Tibial nerve (tissue), 4 donors: ENCODE measurements at regions not wholly inside any gene's neighbourhood (a gene's known extent, or its start where the extent isn't known, plus 50 kb on each side); places are given as distances from the start of the nearest gene placed in this dataset.

Source experiments
- CTCF ChIP-seq, 5 experiments: fragments of 200-600 bp in 3 of 5; fragments of 450-650 bp in 2 of 5; sonication (generic) in 3 of 5; IDR thresholded peaks; one replicate each; pipeline ENCODE4 v1.5.1; 2016 to 2019; ENCODE audit warnings: antibody characterized with exemption in 5 of 5, mild to moderate bottlenecking in 3 of 5, moderate library complexity in 2 of 5
- EP300 ChIP-seq, 2 donors: sonication (generic); formaldehyde crosslinking; IDR thresholded peaks; one replicate each; pipeline ENCODE4 v1.6.1; 2017; ENCODE audit warnings: antibody characterized with exemption in 2 of 2, mild to moderate bottlenecking in 1 of 2
- POLR2A ChIP-seq, 2 donors: fragments of 450-650 bp; IDR thresholded peaks; one replicate each; pipeline ENCODE4 v1.6.1; 2017; ENCODE audit warnings: antibody characterized with exemption in 2 of 2, mild to moderate bottlenecking in 2 of 2, moderate library complexity in 2 of 2

GRCh38 chr12:116358536-116358892 lies 81.0 kb upstream of the MED13L start:
- no peak for TF ChIP-seq CTCF (IDR thresholded peaks at IDR 0.05)
- TF ChIP-seq POLR2A (IDR thresholded peaks at IDR 0.05): no peak
- no peak for TF ChIP-seq EP300 (IDR thresholded peaks at IDR 0.05)
